GM23338 (cell line): ENCODE measurements at regions not wholly inside any gene's neighbourhood (a gene's known extent, or its start where the extent isn't known, plus 50 kb on each side); places are given as distances from the start of the nearest gene placed in this dataset.

Experiments used
- ATAC-seq: fragments of 200-7000 bp; cut with Tn5 transposase; 3 replicates; pipeline ENCODE4 v1.9.1; 2020
- DNase-seq: peaks from one replicate; pipeline ENCODE4 v3.0.0-alpha.2; 2015; ENCODE audit warnings: low spot score
- H2AFZ ChIP-seq: fragments of 200-600 bp; sonication (generic); 2 replicates; pipeline ENCODE4 v1.8.0; 2016; ENCODE audit warnings: antibody characterized with exemption, mild to moderate bottlenecking, moderate library complexity
- H3F3A ChIP-seq: fragments of 200-600 bp; sonication (generic); replicated peaks from 2 replicates; pipeline ENCODE4 v1.8.0; 2017; ENCODE audit warnings: antibody characterized with exemption, mixed run types, low read depth
- H3K27ac ChIP-seq: fragments of 200-600 bp; sonication (generic); 2 replicates; pipeline ENCODE4 v1.6.1; 2016; ENCODE audit warnings: low read depth
- H3K27me3 ChIP-seq: fragments of 200-600 bp; sonication (generic); 2 replicates; pipeline ENCODE4 v1.8.0; 2016; ENCODE audit warnings: mild to moderate bottlenecking, mixed run types, moderate library complexity; ENCODE audit not compliant: insufficient read depth
- H3K36me3 ChIP-seq: fragments of 200-600 bp; sonication (generic); 2 replicates; pipeline ENCODE4 v1.8.0; 2016; ENCODE audit warnings: mild to moderate bottlenecking; ENCODE audit not compliant: insufficient read depth
- H3K4me1 ChIP-seq: fragments of 200-600 bp; sonication (generic); 2 replicates; pipeline ENCODE4 v1.8.0; 2016; ENCODE audit warnings: mild to moderate bottlenecking, moderate library complexity; ENCODE audit not compliant: insufficient read depth
- H3K4me2 ChIP-seq: fragments of 200-600 bp; sonication (generic); 2 replicates; pipeline ENCODE4 v1.7.1; 2017; ENCODE audit warnings: mixed run types
- H3K4me3 ChIP-seq: fragments of 200-600 bp; sonication (generic); 2 replicates; pipeline ENCODE4 v1.6.1; 2016; ENCODE audit warnings: mixed run types
- H3K79me2 ChIP-seq: fragments of 200-600 bp; sonication (generic); replicated peaks from 2 replicates; pipeline ENCODE4 v1.8.0; 2017; ENCODE audit warnings: mild to moderate bottlenecking; ENCODE audit not compliant: insufficient read depth
- H3K9me2 ChIP-seq: fragments of 200-600 bp; sonication (generic); 2 replicates; pipeline ENCODE4 v1.8.0; 2017; ENCODE audit not compliant: insufficient read depth
- H4K20me1 ChIP-seq: fragments of 200-600 bp; sonication (generic); replicated peaks from 2 replicates; pipeline ENCODE4 v1.8.0; 2017; ENCODE audit warnings: mild to moderate bottlenecking; ENCODE audit not compliant: insufficient read depth
- H3K27ac Mint-ChIP-seq: 2 replicates; pipeline ENCODE4 v1.8.0; 2020; ENCODE audit warnings: inconsistent platforms, mild to moderate bottlenecking, moderate library complexity, mixed read lengths
- H3K27me3 Mint-ChIP-seq: 3 replicates; pipeline ENCODE4 v1.8.0; 2022; ENCODE audit warnings: low read depth, mild to moderate bottlenecking, moderate library complexity, mixed read lengths, inconsistent platforms; ENCODE audit not compliant: insufficient read depth, poor library complexity
- H3K36me3 Mint-ChIP-seq: 3 replicates; pipeline ENCODE4 v1.8.0; 2021; ENCODE audit warnings: low read depth, mild to moderate bottlenecking, inconsistent platforms, moderate library complexity, mixed read lengths
- H3K4me1 Mint-ChIP-seq: 3 replicates; pipeline ENCODE4 v1.8.0; 2020; ENCODE audit warnings: mild to moderate bottlenecking, inconsistent platforms, mixed read lengths
- H3K4me3 Mint-ChIP-seq: 3 replicates; pipeline ENCODE4 v1.8.0; 2021; ENCODE audit warnings: moderate library complexity, mild to moderate bottlenecking, inconsistent platforms, mixed read lengths
- H3K9me3 Mint-ChIP-seq: 3 replicates; pipeline ENCODE4 v1.8.0; 2020; ENCODE audit warnings: moderate library complexity, mild to moderate bottlenecking, inconsistent platforms, mixed read lengths
- CREB1 ChIP-seq: fragments of 250-450 bp; sonication (Bioruptor Pico); IDR thresholded peaks from 2 replicates; pipeline ENCODE4 v1.5.0; 2020; ENCODE audit warnings: low read depth, mild to moderate bottlenecking, moderate library complexity
- ETS1 ChIP-seq: IDR thresholded peaks from 2 replicates; pipeline ENCODE4 v1.6.1; 2016; ENCODE audit warnings: antibody characterized with exemption
- EZH2 ChIP-seq: fragments of 200-600 bp; sonication (generic); IDR thresholded peaks from one replicate; pipeline ENCODE4 v1.8.0; 2017; ENCODE audit warnings: antibody characterized with exemption, mild to moderate bottlenecking, low read depth; ENCODE audit not compliant: unreplicated experiment
- EZH2phosphoT487 ChIP-seq: fragments of 200-600 bp; sonication (generic); IDR thresholded peaks from one replicate; pipeline ENCODE4 v1.8.1; 2018; ENCODE audit warnings: antibody characterized with exemption; ENCODE audit not compliant: unreplicated experiment
- JUNB ChIP-seq: IDR thresholded peaks from one replicate; pipeline ENCODE4 v1.6.1; 2016; ENCODE audit warnings: antibody characterized with exemption; ENCODE audit not compliant: unreplicated experiment
- NANOG ChIP-seq: IDR thresholded peaks from 2 replicates; pipeline ENCODE4 v1.6.1; 2016; ENCODE audit warnings: antibody characterized with exemption, borderline replicate concordance
- STAT1 ChIP-seq: IDR thresholded peaks from one replicate; pipeline ENCODE4 v1.6.1; 2016; ENCODE audit warnings: antibody characterized with exemption; ENCODE audit not compliant: unreplicated experiment
- ZNF331 ChIP-seq: fragments of 250-450 bp; sonication (Bioruptor Pico); IDR thresholded peaks from 2 replicates; pipeline ENCODE4 v1.5.0; 2020; ENCODE audit warnings: low read depth, mild to moderate bottlenecking, moderate library complexity
- TF ChIP-seq, protein P1 (sequence below), 2 experiments: fragments of 200-600 bp in 1 of 2; sonication (generic) in 1 of 2; conservative IDR thresholded peaks; 2 replicates each; pipeline versions ENCODE4 v1.5.1 to v1.6.1; 2016 to 2017; ENCODE audit warnings: antibody characterized with exemption in 2 of 2, low read depth in 2 of 2, mild to moderate bottlenecking in 2 of 2, moderate library complexity in 1 of 2
- TF ChIP-seq, protein P2 (sequence below): fragments of 250-450 bp; sonication (Bioruptor Pico); IDR thresholded peaks from 2 replicates; pipeline ENCODE4 v1.5.0; 2020; ENCODE audit warnings: mild to moderate bottlenecking, moderate library complexity
- TF ChIP-seq, protein P3 (sequence below): IDR thresholded peaks from one replicate; pipeline ENCODE4 v1.6.1; 2018; ENCODE audit warnings: antibody characterized with exemption; ENCODE audit not compliant: unreplicated experiment

GRCh38 chr18:71913641-71914040 is 630.5 kb downstream of the CBLN2 start:
- Mint-ChIP-seq H3K9me3 (peaks cover 88% of the 10 kb centered on the region), H3K36me3 (peaks cover 10% of the 10 kb centered on the region), H3K27ac (no peak overlapping the region), H3K4me1 (no peaks in the 10 kb centered on the region), H3K4me3 (no peak overlapping the region), H3K27me3 (no peaks in the 10 kb centered on the region)
- ATAC-seq (no peak), DNase-seq (no peak)
- Histone ChIP-seq H3K79me2 (no peaks in the 10 kb centered on the region), H3K27ac (no peak overlapping the region), H4K20me1 (no peaks in the 10 kb centered on the region), H3K36me3 (0 out of 2 replicates have a peak, but pooled peaks cover 8% of the 10 kb centered on the region), H2AFZ (no peak overlapping the region), H3F3A (no peaks in the 10 kb centered on the region), H3K9me2 (no peaks in the 10 kb centered on the region), H3K27me3 (no peaks in the 10 kb centered on the region), H3K4me1 (no peaks in the 10 kb centered on the region), H3K4me3 (no peak overlapping the region), H3K4me2 (no peak overlapping the region)
- TF ChIP-seq, protein P1, sequence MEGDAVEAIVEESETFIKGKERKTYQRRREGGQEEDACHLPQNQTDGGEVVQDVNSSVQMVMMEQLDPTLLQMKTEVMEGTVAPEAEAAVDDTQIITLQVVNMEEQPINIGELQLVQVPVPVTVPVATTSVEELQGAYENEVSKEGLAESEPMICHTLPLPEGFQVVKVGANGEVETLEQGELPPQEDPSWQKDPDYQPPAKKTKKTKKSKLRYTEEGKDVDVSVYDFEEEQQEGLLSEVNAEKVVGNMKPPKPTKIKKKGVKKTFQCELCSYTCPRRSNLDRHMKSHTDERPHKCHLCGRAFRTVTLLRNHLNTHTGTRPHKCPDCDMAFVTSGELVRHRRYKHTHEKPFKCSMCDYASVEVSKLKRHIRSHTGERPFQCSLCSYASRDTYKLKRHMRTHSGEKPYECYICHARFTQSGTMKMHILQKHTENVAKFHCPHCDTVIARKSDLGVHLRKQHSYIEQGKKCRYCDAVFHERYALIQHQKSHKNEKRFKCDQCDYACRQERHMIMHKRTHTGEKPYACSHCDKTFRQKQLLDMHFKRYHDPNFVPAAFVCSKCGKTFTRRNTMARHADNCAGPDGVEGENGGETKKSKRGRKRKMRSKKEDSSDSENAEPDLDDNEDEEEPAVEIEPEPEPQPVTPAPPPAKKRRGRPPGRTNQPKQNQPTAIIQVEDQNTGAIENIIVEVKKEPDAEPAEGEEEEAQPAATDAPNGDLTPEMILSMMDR (conservative IDR thresholded peaks at IDR 0.05; ENCODE audit: low read depth in 2 of 2), result no peak
- no peak for TF ChIP-seq CREB1 (CRISPR knock-in tag)
- no peak for TF ChIP-seq JUNB
- TF ChIP-seq, protein P2, sequence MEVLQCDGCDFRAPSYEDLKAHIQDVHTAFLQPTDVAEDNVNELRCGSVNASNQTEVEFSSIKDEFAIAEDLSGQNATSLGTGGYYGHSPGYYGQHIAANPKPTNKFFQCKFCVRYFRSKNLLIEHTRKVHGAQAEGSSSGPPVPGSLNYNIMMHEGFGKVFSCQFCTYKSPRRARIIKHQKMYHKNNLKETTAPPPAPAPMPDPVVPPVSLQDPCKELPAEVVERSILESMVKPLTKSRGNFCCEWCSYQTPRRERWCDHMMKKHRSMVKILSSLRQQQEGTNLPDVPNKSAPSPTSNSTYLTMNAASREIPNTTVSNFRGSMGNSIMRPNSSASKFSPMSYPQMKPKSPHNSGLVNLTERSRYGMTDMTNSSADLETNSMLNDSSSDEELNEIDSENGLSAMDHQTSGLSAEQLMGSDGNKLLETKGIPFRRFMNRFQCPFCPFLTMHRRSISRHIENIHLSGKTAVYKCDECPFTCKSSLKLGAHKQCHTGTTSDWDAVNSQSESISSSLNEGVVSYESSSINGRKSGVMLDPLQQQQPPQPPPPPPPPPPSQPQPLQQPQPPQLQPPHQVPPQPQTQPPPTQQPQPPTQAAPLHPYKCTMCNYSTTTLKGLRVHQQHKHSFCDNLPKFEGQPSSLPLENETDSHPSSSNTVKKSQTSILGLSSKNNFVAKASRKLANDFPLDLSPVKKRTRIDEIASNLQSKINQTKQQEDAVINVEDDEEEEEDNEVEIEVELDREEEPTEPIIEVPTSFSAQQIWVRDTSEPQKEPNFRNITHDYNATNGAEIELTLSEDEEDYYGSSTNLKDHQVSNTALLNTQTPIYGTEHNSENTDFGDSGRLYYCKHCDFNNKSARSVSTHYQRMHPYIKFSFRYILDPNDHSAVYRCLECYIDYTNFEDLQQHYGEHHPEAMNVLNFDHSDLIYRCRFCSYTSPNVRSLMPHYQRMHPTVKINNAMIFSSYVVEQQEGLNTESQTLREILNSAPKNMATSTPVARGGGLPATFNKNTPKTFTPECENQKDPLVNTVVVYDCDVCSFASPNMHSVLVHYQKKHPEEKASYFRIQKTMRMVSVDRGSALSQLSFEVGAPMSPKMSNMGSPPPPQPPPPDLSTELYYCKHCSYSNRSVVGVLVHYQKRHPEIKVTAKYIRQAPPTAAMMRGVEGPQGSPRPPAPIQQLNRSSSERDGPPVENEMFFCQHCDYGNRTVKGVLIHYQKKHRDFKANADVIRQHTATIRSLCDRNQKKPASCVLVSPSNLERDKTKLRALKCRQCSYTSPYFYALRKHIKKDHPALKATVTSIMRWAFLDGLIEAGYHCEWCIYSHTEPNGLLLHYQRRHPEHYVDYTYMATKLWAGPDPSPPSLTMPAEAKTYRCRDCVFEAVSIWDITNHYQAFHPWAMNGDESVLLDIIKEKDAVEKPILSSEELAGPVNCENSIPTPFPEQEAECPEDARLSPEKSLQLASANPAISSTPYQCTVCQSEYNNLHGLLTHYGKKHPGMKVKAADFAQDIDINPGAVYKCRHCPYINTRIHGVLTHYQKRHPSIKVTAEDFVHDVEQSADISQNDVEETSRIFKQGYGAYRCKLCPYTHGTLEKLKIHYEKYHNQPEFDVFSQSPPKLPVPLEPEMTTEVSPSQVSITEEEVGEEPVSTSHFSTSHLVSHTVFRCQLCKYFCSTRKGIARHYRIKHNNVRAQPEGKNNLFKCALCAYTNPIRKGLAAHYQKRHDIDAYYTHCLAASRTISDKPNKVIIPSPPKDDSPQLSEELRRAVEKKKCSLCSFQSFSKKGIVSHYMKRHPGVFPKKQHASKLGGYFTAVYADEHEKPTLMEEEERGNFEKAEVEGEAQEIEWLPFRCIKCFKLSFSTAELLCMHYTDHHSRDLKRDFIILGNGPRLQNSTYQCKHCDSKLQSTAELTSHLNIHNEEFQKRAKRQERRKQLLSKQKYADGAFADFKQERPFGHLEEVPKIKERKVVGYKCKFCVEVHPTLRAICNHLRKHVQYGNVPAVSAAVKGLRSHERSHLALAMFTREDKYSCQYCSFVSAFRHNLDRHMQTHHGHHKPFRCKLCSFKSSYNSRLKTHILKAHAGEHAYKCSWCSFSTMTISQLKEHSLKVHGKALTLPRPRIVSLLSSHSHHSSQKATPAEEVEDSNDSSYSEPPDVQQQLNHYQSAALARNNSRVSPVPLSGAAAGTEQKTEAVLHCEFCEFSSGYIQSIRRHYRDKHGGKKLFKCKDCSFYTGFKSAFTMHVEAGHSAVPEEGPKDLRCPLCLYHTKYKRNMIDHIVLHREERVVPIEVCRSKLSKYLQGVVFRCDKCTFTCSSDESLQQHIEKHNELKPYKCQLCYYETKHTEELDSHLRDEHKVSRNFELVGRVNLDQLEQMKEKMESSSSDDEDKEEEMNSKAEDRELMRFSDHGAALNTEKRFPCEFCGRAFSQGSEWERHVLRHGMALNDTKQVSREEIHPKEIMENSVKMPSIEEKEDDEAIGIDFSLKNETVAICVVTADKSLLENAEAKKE, result no peak
- TF ChIP-seq ZNF331 (CRISPR knock-in tag), result no peak
- no peak for TF ChIP-seq STAT1
- TF ChIP-seq EZH2, result no peak
- TF ChIP-seq, protein P3, sequence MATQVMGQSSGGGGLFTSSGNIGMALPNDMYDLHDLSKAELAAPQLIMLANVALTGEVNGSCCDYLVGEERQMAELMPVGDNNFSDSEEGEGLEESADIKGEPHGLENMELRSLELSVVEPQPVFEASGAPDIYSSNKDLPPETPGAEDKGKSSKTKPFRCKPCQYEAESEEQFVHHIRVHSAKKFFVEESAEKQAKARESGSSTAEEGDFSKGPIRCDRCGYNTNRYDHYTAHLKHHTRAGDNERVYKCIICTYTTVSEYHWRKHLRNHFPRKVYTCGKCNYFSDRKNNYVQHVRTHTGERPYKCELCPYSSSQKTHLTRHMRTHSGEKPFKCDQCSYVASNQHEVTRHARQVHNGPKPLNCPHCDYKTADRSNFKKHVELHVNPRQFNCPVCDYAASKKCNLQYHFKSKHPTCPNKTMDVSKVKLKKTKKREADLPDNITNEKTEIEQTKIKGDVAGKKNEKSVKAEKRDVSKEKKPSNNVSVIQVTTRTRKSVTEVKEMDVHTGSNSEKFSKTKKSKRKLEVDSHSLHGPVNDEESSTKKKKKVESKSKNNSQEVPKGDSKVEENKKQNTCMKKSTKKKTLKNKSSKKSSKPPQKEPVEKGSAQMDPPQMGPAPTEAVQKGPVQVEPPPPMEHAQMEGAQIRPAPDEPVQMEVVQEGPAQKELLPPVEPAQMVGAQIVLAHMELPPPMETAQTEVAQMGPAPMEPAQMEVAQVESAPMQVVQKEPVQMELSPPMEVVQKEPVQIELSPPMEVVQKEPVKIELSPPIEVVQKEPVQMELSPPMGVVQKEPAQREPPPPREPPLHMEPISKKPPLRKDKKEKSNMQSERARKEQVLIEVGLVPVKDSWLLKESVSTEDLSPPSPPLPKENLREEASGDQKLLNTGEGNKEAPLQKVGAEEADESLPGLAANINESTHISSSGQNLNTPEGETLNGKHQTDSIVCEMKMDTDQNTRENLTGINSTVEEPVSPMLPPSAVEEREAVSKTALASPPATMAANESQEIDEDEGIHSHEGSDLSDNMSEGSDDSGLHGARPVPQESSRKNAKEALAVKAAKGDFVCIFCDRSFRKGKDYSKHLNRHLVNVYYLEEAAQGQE, result no peak
- TF ChIP-seq ETS1, result no peak
- TF ChIP-seq NANOG, result no peak
- no peak for TF ChIP-seq EZH2phosphoT487
